Body of pancreas (tissue), 4 donors: ENCODE measurements at regions not wholly inside any gene's neighbourhood (a gene's known extent, or its start where the extent isn't known, plus 50 kb on each side); places are given as distances from the start of the nearest gene placed in this dataset.

Source experiments
- CTCF ChIP-seq, 7 experiments: fragments of 450-650 bp in 4 of 7; fragments of 200-600 bp in 3 of 7; sonication (generic) in 3 of 7; IDR thresholded peaks; one replicate each; pipeline ENCODE4 v1.5.1; 2016 to 2019; ENCODE audit warnings: antibody characterized with exemption in 7 of 7
- POLR2A ChIP-seq, 3 donors: fragments of 450-650 bp; IDR thresholded peaks; one replicate each; pipeline ENCODE4 v1.6.1; 2016; ENCODE audit warnings: antibody characterized with exemption in 3 of 3, mild to moderate bottlenecking in 2 of 3

- TF ChIP-seq CTCF (IDR thresholded peaks at IDR 0.05) (no peak), POLR2A (IDR thresholded peaks at IDR 0.05) (no peak)
Measured at GRCh38 chr7:130894909-130895750, 161.1 kb upstream of the KLF14 start.
